Activated T-cell treated with anti-CD3 and anti-CD28 coated beads, Interleukin-2, amount 50 U/mL, for 72 hours (primary cell): ENCODE measurements at regions not wholly inside any gene's neighbourhood (a gene's known extent, or its start where the extent isn't known, plus 50 kb on each side); places are given as distances from the start of the nearest gene placed in this dataset.
A peak's percentile ranks its signal among the peaks of the same experiment; 100 is the strongest.
"Not testable (repeated sequence)": the region's sequence is repeated elsewhere in the genome, so short reads cannot be mapped to it uniquely, and the experiment has no call there.

Experiments
- ATAC-seq, 2 donors: fragments of 150-1000 bp; cut with Tn5 transposase; replicated peaks in 1 of 2; 2 replicates each; pipeline ENCODE4 v1.10.0; 2021; ENCODE audit warnings: moderate library complexity in 2 of 2, mild to moderate bottlenecking in 1 of 2
- DNase-seq, 2 donors: peaks; one replicate each; pipeline ENCODE4 v3.0.0; 2021 to 2022; ENCODE audit warnings: mixed read lengths in 1 of 2
- H3K27ac Mint-ChIP-seq: one replicate; pipeline ENCODE4 v1.8.0; 2022; ENCODE audit warnings: mild to moderate bottlenecking, moderate library complexity, mixed read lengths
- H3K27me3 Mint-ChIP-seq: one replicate; pipeline ENCODE4 v1.8.0; 2022; ENCODE audit warnings: low read depth, mixed read lengths
- H3K36me3 Mint-ChIP-seq, 2 donors: one replicate each; pipeline ENCODE4 v1.8.0; 2022; ENCODE audit warnings: mixed read lengths in 2 of 2, mild to moderate bottlenecking in 1 of 2; ENCODE audit not compliant: insufficient read depth in 2 of 2
- H3K4me1 Mint-ChIP-seq: one replicate; pipeline ENCODE4 v1.8.0; 2022; ENCODE audit warnings: low read depth, mixed read lengths
- H3K4me3 Mint-ChIP-seq, 2 donors: one replicate each; pipeline ENCODE4 v1.8.0; 2022; ENCODE audit warnings: mild to moderate bottlenecking in 2 of 2, mixed read lengths in 2 of 2, moderate library complexity in 2 of 2
- H3K9me3 Mint-ChIP-seq, 2 donors: one replicate each; pipeline ENCODE4 v1.8.0; 2022; ENCODE audit warnings: mixed read lengths in 2 of 2

DNA sequence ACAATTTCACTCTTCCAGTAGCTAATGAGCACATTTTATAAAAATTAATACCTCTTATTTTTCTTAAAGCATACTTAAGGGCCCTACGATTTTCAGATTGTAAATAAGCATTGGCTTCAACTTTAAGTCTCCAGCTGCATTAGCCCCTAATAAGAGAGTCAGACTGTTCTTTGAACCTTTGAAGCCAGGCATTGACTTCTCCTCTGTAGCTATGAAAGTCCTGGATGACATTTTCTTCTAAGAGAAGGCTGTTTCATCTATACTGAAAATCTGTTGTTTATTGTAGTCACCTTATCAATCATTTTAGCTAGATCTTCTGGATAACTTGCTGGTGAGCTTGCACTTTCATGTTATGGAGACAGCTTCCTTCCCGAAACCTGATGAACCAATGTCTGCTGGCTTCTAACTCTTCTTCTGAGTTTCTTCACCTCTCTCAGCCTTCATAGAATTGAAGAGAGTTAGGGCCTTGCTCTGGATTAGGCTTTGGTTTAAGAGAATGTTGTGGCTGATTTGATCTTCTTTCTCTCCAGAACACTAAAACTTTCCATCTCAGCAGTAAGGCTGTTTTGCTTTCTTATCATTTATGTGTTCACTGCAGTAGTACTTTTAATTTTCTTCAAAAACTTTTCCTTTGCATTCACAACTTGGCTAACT lies 377.1 kb upstream of the RGS6 start:
- Mint-ChIP-seq H3K36me3 (peaks cover 2 to 4% of the 10 kb centered on the region in 2 donors), H3K4me1 (peaks cover 85% of the 10 kb centered on the region), H3K27ac (peak overlapping the region; percentile 93), H3K4me3 (peak overlapping the region; percentile 77 to 79), H3K9me3 (peaks cover 0 to 1% of the 10 kb centered on the region in 2 donors), H3K27me3 (no peaks in the 10 kb centered on the region)
- ATAC-seq (peak; percentile 62 to 63), DNase-seq (peak; percentile 25 to 43)

- Mint-ChIP-seq H3K4me1 (peaks cover 85% of the 10 kb centered on the region), H3K36me3 (peaks cover 2 to 4% of the 10 kb centered on the region in 2 donors), H3K9me3 (peaks cover 0 to 1% of the 10 kb centered on the region in 2 donors), H3K4me3 (peak overlapping the region; percentile 77 to 79), H3K27ac (peak overlapping the region; percentile 93), H3K27me3 (no peaks in the 10 kb centered on the region)
- ATAC-seq (peak; percentile 89 to 91), DNase-seq (peak; percentile 74 to 82)
Measured at GRCh38 chr14:71555654-71556559, 376.3 kb upstream of the RGS6 start.

DNA sequence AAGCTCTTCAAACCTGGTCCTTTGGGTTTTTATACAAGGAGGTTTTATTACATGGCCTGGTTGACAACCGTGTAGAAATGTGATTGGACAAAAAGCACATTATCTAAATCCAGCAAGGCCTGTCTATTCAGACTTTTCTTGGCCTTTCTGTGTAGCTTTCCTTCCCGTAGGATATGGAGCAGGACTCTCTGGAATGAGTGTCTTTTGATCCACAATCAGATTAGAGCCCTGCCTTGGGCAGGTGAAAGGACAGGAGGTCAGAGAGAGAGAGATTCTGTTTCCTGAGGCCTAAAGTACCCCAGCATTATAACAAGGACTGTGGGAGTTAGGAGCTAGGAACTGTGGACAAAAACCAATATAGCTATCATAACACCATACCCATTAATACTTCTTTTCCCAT lies 375.5 kb upstream of the RGS6 start:
- Mint-ChIP-seq H3K4me1 (peaks cover 77% of the 10 kb centered on the region), H3K27ac (peak overlapping the region; percentile 93), H3K4me3 (peak overlapping the region; percentile 46 to 77)

DNA sequence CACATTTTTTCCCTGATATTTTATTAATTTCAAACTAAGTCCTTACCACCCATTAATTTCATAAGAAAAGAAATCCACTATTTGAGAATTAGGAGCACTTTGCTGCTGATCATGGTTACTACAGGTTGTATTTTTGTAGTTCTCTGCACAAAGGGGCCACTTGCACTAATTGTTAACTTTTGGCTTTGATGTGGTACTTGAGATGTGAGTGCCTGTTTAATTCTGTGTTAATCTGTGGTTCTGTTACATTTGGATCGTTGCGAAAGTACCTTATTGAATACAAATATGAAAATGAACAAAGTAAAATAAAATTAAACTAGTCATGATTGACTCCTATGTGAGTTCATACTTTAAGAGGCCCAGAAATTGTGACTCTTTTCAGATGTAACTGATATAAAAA lies 374.9 kb upstream of the RGS6 start:
- peaks cover 74% of the 10 kb centered on the region for H3K4me1 Mint-ChIP-seq
- peaks cover 0 to 1% of the 10 kb centered on the region in 2 donors for H3K9me3 Mint-ChIP-seq

More for the DNA sequence above, 375.5 kb upstream of the RGS6 start:
- no peak for ATAC-seq
- H3K9me3 Mint-ChIP-seq = peaks cover 0 to 1% of the 10 kb centered on the region in 2 donors
- H3K27me3 Mint-ChIP-seq = no peaks in the 10 kb centered on the region
- DNase-seq = no peak
- peaks cover 2 to 4% of the 10 kb centered on the region in 2 donors for H3K36me3 Mint-ChIP-seq

DNA sequence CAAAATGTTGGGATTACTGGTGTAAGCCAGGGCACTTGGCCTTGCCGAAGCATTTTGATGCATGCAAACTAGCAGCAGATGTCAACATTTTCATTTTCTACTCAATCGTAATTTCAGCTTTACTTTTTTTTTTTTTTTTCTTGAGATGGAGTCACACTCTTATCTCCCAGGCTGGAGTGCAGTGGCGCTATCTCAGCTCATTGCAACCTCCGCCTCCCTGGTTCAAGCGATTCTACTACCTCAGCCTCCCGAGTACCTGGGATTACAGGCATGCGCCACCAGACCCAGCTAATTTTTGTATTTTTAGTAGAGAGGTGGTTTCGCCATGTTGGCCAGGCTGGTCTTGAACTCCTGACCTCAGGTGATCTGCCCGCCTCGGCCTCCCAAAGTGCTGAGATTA lies 373.3 kb upstream of the RGS6 start:
- ATAC-seq = not testable (repeated sequence)

More for the DNA sequence above, 374.9 kb upstream of the RGS6 start:
- ATAC-seq (no peak), DNase-seq (no peak)
- Mint-ChIP-seq H3K36me3 (peaks cover 2 to 4% of the 10 kb centered on the region in 2 donors), H3K27me3 (no peaks in the 10 kb centered on the region), H3K27ac (peak overlapping the region; percentile 66), H3K4me3 (peak overlapping the region in 1 of 2 donors; percentile 55)

GRCh38 chr14:71560751-71561150 lies 371.5 kb upstream of the RGS6 start:
- no peak overlapping the region for H3K4me3 Mint-ChIP-seq
- no peak for DNase-seq
- H3K36me3 Mint-ChIP-seq = peaks cover 0 to 6% of the 10 kb centered on the region in 2 donors
- peak overlapping the region; percentile 9 for H3K27ac Mint-ChIP-seq
- H3K9me3 Mint-ChIP-seq = no peaks in the 10 kb centered on the region
- H3K27me3 Mint-ChIP-seq = no peaks in the 10 kb centered on the region
- ATAC-seq = no peak
- H3K4me1 Mint-ChIP-seq = peaks cover 57% of the 10 kb centered on the region

More for the DNA sequence above, 373.3 kb upstream of the RGS6 start:
- H3K27ac Mint-ChIP-seq, H3K27me3 Mint-ChIP-seq, H3K36me3 Mint-ChIP-seq, DNase-seq, H3K9me3 Mint-ChIP-seq, H3K4me3 Mint-ChIP-seq: not testable (repeated sequence)
- peaks cover 66% of the 10 kb centered on the region for H3K4me1 Mint-ChIP-seq

- no peaks in the 10 kb centered on the region for H3K27me3 Mint-ChIP-seq
- no peaks in the 10 kb centered on the region for H3K9me3 Mint-ChIP-seq
- H3K4me3 Mint-ChIP-seq = no peak overlapping the region
- DNase-seq (no peak), ATAC-seq (no peak)
- H3K27ac Mint-ChIP-seq = peak overlapping the region; percentile 4
- peaks cover 0 to 6% of the 10 kb centered on the region in 2 donors for H3K36me3 Mint-ChIP-seq
- peaks cover 35% of the 10 kb centered on the region for H3K4me1 Mint-ChIP-seq
Measured at GRCh38 chr14:71563492-71564153, 368.6 kb upstream of the RGS6 start.

DNA sequence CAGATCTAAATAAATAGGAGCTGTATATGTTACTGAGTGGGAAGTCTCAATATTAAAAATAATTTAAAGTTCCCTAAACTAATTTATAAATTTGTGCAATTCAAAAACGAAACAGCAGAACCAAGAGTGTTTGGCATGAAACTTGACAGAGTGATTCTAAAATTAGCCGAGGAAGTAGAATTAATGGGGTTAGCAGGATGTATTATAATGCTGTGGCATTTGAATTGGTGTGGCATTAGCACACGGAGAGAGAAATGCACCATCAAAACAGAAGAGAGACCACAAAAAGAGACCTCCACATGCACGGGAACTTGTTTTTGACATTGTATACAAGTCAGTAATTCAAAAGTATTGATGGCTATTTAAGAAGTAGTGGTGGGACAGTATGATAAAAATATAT lies 366.0 kb upstream of the RGS6 start:
- no peak for ATAC-seq
- Mint-ChIP-seq H3K27ac (no peak overlapping the region), H3K27me3 (no peaks in the 10 kb centered on the region)

DNA sequence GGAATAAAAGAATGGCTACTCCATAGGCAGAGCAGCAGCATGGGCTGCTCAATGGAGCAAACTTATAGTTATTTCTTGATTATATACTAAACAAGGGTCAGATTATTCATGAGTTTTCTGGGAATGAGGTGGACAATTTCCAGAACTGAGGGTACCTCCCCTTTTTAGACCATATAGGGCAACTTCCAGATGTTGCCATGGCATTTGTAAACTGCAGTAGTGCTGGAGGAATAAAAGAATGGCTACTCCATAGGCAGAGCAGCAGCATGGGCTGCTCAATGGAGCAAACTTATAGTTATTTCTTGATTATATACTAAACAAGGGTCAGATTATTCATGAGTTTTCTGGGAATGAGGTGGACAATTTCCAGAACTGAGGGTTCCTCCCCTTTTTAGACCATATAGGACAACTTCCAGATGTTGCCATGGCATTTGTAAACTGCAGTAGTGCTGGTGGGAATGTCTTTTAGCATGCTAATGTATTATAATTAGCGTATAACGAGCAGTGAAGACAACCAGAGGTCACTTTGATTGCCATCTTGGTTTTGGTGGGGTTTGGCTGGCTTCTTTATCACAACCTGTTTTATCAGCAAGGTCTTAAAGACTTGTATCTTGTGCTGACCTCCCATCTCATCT lies 364.6 kb upstream of the RGS6 start:
- not testable (repeated sequence) for DNase-seq, H3K9me3 Mint-ChIP-seq, H3K4me3 Mint-ChIP-seq, ATAC-seq, H3K27me3 Mint-ChIP-seq, H3K27ac Mint-ChIP-seq, H3K36me3 Mint-ChIP-seq
- H3K4me1 Mint-ChIP-seq = peaks cover 25% of the 10 kb centered on the region

More for the DNA sequence above, 366.0 kb upstream of the RGS6 start:
- H3K36me3 Mint-ChIP-seq = peaks cover 0 to 6% of the 10 kb centered on the region in 2 donors
- H3K4me1 Mint-ChIP-seq = peaks cover 20% of the 10 kb centered on the region
- no peak overlapping the region for H3K4me3 Mint-ChIP-seq
- no peaks in the 10 kb centered on the region for H3K9me3 Mint-ChIP-seq
- no peak for DNase-seq

GRCh38 chr14:71574976-71575375 lies 357.3 kb upstream of the RGS6 start:
- peaks cover 30% of the 10 kb centered on the region for H3K4me1 Mint-ChIP-seq
- H3K36me3 Mint-ChIP-seq = no peaks in the 10 kb centered on the region
- DNase-seq (no peak), ATAC-seq (no peak)
- H3K4me3 Mint-ChIP-seq = no peak overlapping the region
- H3K27ac Mint-ChIP-seq = no peak overlapping the region
- H3K27me3 Mint-ChIP-seq = no peaks in the 10 kb centered on the region
- no peaks in the 10 kb centered on the region for H3K9me3 Mint-ChIP-seq

DNA sequence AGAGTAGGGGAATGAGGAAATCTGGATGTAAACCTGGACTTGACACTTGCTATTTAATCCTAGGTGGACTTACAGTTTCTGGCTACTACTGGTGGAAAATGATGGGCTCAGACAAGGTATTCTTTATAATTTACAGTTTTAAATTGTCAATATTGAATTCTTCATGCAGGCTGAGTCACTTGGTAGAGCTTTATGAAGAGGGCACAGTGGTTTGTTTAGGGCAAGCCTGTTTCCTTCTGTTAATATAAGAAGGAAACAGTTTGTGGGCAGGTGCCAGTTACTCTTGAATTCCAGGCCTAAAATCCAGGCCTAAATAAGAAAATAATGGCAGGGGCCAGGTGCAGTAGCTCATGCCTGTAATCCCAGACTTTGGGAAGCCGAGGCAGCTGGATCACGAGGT lies 355.8 kb upstream of the RGS6 start:
- Mint-ChIP-seq H3K27me3 (no peaks in the 10 kb centered on the region), H3K9me3 (no peaks in the 10 kb centered on the region), H3K4me1 (peaks cover 30% of the 10 kb centered on the region), H3K36me3 (no peaks in the 10 kb centered on the region), H3K4me3 (no peak overlapping the region), H3K27ac (no peak overlapping the region)
- DNase-seq (no peak), ATAC-seq (no peak)

GRCh38 chr14:71579331-71579730 lies 352.9 kb upstream of the RGS6 start:
- Mint-ChIP-seq H3K36me3 (no peaks in the 10 kb centered on the region), H3K4me3 (no peak overlapping the region), H3K9me3 (peaks cover 0 to 1% of the 10 kb centered on the region in 2 donors), H3K27ac (no peak overlapping the region), H3K4me1 (peaks cover 9% of the 10 kb centered on the region), H3K27me3 (no peaks in the 10 kb centered on the region)
- no peak for ATAC-seq
- no peak for DNase-seq
